GM12872 (cell line): ENCODE measurements at regions not wholly inside any gene's neighbourhood (a gene's known extent, or its start where the extent isn't known, plus 50 kb on each side); places are given as distances from the start of the nearest gene placed in this dataset.

ENCODE experiments used
- TF ChIP-seq, protein P1 (sequence below): IDR thresholded peaks from 3 replicates; pipeline ENCODE4 v1.5.1; 2011; ENCODE audit warnings: low read depth, mild to moderate bottlenecking, low read length, moderate library complexity; ENCODE audit not compliant: insufficient read depth

DNA sequence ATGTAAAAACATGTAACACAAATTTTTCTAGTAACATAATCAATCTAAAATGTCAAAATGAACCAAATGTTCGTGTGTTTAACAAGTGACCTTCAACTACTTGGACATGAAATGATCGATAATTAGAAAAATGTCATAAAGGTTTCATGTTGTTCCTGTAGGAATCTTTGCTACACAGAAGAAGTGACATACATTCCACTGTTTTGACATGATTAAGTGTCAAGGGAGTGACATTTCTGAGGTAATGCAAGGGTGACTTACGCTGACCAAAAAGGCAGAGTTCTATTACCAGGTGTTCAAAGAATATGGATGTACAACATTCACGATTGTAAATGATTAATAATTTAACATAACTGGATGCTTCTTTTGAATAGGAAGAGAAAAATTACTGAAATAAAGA lies 131.1 kb upstream of the ROBO1 start:
- TF ChIP-seq, protein P1, sequence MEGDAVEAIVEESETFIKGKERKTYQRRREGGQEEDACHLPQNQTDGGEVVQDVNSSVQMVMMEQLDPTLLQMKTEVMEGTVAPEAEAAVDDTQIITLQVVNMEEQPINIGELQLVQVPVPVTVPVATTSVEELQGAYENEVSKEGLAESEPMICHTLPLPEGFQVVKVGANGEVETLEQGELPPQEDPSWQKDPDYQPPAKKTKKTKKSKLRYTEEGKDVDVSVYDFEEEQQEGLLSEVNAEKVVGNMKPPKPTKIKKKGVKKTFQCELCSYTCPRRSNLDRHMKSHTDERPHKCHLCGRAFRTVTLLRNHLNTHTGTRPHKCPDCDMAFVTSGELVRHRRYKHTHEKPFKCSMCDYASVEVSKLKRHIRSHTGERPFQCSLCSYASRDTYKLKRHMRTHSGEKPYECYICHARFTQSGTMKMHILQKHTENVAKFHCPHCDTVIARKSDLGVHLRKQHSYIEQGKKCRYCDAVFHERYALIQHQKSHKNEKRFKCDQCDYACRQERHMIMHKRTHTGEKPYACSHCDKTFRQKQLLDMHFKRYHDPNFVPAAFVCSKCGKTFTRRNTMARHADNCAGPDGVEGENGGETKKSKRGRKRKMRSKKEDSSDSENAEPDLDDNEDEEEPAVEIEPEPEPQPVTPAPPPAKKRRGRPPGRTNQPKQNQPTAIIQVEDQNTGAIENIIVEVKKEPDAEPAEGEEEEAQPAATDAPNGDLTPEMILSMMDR, result no peak

DNA sequence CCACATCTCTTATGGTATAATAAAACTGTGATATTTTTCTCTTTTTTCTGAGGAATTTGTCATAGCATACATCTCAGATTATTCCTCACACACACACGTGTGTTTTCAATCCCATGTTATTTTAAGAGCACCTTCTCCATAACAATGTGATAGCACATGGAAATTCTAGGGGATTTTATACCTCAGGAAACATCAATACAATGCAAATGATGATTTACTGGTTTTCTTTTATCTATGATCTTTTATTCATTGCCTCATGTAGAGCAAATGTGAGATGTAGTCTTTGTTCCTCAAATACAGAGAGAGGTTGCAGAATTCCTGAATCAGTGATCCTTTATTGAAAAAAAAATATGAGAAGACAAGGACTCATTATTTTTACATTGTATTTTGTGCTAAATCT lies 128.3 kb upstream of the ROBO1 start:
- TF ChIP-seq, protein P1, result no peak

DNA sequence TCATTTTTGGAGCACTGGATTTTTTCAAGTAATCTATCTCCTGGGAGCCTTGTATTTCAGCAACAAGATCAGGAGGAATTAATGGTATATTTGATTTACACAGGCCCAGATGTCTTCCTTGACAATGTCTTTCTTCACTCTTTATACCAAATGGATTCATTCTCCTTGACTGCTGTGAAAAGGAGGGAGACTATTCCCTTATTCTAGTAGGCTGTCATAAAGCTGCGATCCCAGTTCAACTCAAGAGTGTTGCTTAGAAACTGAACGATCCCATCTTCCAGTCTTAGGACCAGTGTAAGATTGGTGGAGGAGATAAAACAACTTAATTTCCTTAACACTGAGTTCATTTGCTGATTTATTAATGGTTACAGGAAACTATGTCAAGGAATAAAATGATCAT lies 119.4 kb upstream of the ROBO1 start:
- TF ChIP-seq, protein P1, result no peak

DNA sequence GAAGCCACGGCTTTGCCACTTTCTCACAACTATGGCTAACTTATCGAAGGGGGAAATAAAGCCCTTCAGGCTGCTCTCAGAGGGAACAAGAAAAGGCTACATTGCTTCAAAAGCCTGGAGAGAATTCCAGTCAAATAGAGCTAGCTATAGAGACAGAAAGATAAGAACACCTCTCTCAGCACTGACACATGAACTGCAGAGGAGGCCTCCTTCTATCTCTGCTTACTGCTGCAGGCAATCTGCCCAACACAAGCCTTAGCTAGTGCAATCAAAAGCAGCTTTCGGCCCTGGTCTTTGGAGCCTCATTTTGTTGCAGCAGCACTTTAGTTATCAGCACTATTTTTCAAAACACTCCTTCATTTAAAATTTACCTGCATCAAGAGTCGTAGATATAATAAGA lies 118.4 kb upstream of the ROBO1 start:
- TF ChIP-seq, protein P1, result no peak

DNA sequence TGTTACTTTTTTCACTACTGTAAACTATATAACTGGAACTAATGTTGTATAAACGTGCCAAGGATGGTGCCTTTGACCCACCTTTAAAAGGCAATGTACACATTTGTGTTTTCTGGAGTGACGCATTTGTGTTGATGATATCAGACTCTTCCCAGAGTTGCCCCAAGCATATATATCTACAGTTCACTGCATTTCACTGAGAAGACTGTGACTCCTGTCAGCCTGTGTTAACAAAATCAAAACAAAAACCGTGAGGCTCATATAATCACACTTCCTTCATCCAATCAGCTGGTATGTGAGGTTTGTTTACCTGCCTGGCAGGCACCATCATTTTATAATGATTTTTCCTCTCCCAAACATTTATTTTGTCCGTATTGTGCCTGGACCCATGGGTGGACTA lies 117.6 kb upstream of the ROBO1 start:
- TF ChIP-seq, protein P1, result no peak

DNA sequence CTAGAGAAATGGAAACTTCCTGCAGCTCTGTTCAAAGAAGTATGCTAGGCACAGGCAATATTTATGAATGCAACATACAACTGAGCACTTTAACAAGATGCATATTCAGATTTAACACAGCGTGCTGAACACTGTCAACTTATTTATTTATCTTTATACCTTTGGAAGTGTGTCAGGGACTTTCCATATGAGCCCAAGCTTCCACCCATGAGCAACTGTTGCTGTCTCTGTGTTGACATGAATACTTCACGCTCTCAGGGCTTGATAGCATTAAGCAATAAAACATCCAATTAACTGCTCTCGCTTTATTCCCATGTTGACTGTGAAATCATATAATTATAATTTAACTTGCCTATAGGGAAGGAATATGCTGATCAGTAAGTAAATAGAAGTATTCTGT lies 116.6 kb upstream of the ROBO1 start:
- TF ChIP-seq, protein P1, result no peak

DNA sequence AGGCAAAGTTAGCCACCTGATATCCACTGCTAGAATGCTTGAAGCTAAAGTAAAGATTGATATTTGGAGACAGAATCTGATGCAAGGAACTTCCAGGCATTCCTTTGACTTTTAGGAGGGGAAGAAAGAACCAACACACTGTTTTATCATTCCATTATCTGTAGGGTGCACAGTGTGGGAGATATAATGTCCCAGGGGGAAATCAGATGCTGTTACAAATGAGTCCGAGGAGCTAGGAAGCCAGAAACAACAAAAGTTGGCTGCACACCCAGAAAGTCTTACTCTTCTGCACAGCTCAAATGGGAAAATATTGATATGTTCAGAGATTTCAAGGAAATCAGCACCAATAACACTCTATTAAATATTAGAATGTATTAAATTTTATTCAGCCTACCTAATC lies 113.6 kb upstream of the ROBO1 start:
- TF ChIP-seq, protein P1, result no peak

DNA sequence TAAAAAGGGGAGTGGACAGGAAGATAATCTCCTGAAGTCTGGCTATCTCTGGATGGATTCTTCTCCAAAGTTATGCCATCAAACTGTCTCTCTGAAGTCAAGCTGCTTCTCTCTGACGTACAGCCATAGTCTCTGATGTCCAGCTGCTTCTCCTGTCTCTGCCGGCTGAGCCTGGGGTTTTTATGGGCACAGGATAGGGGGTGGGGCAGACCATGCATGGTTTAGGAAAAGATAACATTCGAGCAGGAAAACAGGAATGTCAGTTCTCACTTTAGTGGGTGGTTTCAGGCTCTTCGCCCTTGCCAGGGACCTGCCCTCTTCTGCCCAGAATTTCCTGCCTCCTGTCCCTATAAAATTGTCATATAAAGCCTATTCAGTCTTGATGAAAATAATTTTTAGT lies 110.9 kb upstream of the ROBO1 start:
- TF ChIP-seq, protein P1, result no peak
